Activated gamma-delta T cell (primary cell): ENCODE measurements at regions not wholly inside any gene's neighbourhood (a gene's known extent, or its start where the extent isn't known, plus 50 kb on each side); places are given as distances from the start of the nearest gene placed in this dataset.
"Not testable (repeated sequence)": the region's sequence is repeated elsewhere in the genome, so short reads cannot be mapped to it uniquely, and the experiment has no call there.

Experiments
- DNase-seq: peaks from one replicate; lab custom pipeline; 2025; lab: John Stamatoyannopoulos, UW

GRCh38 chr6:66134021-66134420 lies 427.0 kb upstream of the EYS start:
- DNase-seq: no peak

GRCh38 chr6:66128656-66129055 lies 421.6 kb upstream of the EYS start:
- DNase-seq: no peak

- DNase-seq: no peak
These were observed 421.2 kb upstream of the EYS start for GRCh38 chr6:66128243-66128642.

- DNase-seq: no peak
These were observed 420.0 kb upstream of the EYS start for GRCh38 chr6:66127061-66127460.

GRCh38 chr6:66126358-66126757 lies 419.3 kb upstream of the EYS start:
- DNase-seq: no peak

- no peak for DNase-seq
These were observed 396.9 kb upstream of the EYS start for GRCh38 chr6:66103954-66104353.

GRCh38 chr6:66103354-66103753 lies 396.3 kb upstream of the EYS start:
- DNase-seq: no peak

- DNase-seq: peak; percentile 10
These were observed 389.7 kb upstream of the EYS start for GRCh38 chr6:66096679-66097078.

- DNase-seq: peak; percentile 4
These were observed 387.6 kb upstream of the EYS start for GRCh38 chr6:66094615-66095014.

GRCh38 chr6:66092306-66092705 lies 385.3 kb upstream of the EYS start:
- not testable (repeated sequence) for DNase-seq

GRCh38 chr6:66086532-66086931 lies 379.5 kb upstream of the EYS start:
- DNase-seq: no peak

GRCh38 chr6:66082914-66083313 lies 375.9 kb upstream of the EYS start:
- DNase-seq: no peak

GRCh38 chr6:66068907-66069306 lies 361.9 kb upstream of the EYS start:
- DNase-seq: no peak

- DNase-seq: no peak
These were observed 361.0 kb upstream of the EYS start for GRCh38 chr6:66068033-66068432.

- DNase-seq: no peak
These were observed 358.3 kb upstream of the EYS start for GRCh38 chr6:66065313-66065712.

- no peak for DNase-seq
These were observed 350.0 kb upstream of the EYS start for GRCh38 chr6:66057034-66057433.

GRCh38 chr6:66054967-66055366 lies 347.9 kb upstream of the EYS start:
- no peak for DNase-seq

- DNase-seq: no peak
These were observed 344.8 kb upstream of the EYS start for GRCh38 chr6:66051812-66052211.

- DNase-seq: no peak
These were observed 341.9 kb upstream of the EYS start for GRCh38 chr6:66048684-66049474.

GRCh38 chr6:66032626-66033025 lies 325.6 kb upstream of the EYS start:
- no peak for DNase-seq

GRCh38 chr6:66029391-66029790 lies 322.4 kb upstream of the EYS start:
- no peak for DNase-seq

GRCh38 chr6:65999288-65999791 lies 292.3 kb upstream of the EYS start:
- peak; percentile 10 for DNase-seq

GRCh38 chr6:65998544-65998943 lies 291.5 kb upstream of the EYS start:
- no peak for DNase-seq

GRCh38 chr6:65997539-65997938 lies 290.5 kb upstream of the EYS start:
- no peak for DNase-seq
